Germinal center (tissue), 1 donor: ENCODE measurements at regions not wholly inside any gene's neighbourhood (a gene's known extent, or its start where the extent isn't known, plus 50 kb on each side); places are given as distances from the start of the nearest gene placed in this dataset.

Experiments used
- DNase-seq: peaks from one replicate; pipeline ENCODE4 v3.0.0; 2012; ENCODE audit warnings: mixed read lengths, low spot score

DNA sequence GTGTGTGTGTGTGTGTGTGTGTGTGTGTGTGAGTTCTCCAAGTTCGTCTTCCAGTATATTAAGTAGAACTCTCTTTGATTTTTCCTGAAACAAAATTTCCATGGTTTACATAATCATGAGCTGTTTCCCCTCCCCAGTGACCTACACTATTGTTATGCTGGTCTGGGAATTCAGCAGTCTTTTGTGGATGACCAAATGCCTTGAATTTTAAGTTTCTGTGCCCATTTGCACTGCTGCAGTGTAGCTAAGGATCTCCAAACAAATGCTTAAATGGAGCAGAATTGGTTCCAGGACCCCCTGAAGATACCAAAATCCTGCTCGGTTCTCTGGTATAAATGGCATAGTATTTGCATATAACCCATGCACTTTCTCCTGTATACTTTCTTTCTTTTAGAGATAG is 77.2 kb upstream of the SLC34A2 start:
- no peak for DNase-seq

DNA sequence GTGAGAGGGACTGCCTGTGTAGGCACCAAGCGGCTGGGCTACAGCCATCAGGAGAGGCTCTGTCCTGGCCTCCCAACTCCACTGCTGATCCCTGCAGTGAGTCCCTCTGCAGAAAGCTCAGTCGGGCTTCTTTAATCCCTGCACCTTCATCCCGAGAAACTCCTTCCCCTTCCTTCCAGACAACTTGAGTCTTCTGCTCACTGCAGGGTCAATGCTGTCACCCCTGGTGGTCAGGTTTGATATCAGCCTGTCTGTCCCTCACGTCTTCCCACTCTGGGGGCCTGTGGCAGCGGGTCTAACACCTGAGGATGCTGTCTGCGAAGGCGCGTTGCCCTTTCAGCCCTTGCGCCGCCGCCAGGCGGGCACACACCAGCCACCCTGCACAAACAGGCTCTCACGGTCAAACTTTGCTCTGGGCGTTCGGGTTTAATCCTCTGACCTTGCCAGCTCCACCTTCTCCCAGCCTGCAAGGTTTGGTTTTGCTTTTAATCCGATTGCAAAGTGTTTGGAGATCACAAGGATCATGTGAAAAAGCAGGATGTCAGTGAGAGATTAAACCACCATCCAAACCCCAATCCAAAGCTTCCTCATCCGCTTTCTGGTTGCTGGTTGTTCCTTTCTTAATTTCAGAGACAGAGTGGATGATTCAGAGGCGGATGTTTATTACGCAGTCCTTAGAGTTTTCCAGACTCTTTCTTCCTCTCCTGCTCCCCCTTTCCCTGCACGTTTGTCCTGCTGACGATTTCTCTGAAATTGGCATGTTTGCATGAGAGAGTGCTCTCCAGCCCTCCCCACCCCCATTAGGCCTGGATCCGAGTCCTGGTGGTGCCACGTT is 74.8 kb upstream of the SLC34A2 start:
- no peak for DNase-seq

DNA sequence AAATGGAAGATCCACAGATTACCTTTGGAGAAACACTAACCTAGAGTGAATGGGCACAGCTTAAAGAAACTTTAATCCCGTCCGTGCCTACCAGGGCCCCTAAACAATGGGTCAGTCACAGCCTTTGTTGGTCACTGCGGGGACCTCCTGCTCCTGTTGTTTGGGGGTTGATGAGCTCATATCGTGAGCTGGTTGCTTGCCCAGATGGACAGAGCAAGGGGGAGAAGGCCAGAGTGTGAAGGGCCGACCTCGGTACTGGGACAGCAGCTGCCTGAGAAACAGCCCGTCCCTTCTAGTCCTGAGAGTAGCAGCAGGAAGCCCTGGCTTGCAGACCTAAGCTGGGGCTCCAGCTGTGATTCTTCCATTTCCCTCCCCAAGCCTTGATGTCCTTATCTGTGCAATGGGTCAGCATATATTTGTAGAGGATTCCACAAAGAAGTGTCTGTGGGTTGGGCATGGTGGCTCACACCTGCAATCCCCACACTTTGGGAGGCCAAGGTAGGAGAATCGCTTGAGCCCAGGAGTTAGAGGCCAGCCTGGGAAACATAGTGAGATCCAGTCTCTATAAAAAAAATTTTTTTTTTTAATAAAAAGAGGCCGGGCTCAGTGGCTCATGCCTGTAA is 69.6 kb upstream of the SLC34A2 start:
- no peak for DNase-seq

DNA sequence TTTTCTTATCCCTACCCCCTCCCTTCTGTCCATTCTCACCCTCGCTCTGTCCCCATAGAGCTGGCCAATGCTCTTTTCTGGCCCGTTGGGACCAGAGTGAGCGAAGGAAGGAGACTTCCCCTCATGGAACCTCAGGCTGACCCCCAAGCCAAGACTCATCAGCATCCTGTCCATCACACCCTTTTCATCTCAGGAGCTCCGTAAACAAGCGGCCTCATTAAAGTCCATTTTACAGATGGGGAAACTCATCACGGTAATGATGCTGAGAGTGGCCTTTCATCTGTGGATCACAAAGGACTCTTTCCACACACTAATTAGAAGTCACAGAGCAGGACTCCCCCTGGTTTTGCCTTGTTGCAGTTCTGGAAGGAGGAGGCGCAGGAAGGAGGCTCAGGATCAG is 67.4 kb upstream of the SLC34A2 start:
- DNase-seq, result no peak

DNA sequence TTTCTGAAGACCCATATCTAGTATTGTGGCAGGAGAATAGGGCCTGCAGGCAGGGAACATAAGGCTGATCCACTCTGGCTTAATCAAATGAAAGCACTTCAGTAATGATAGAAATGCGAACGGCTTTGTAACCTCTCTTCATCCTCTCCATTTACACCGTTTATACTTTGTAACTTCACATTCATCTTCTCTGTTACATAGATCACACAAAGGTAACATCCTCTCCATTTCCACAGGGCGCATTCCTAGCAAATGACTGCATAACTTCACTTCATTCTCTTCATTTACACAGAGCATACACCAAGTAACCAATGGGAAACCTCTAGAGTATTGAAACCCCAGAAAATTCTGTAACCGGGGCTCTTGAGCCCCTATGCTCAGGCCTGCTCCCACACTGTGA is 65.5 kb upstream of the SLC34A2 start:
- DNase-seq, result no peak

DNA sequence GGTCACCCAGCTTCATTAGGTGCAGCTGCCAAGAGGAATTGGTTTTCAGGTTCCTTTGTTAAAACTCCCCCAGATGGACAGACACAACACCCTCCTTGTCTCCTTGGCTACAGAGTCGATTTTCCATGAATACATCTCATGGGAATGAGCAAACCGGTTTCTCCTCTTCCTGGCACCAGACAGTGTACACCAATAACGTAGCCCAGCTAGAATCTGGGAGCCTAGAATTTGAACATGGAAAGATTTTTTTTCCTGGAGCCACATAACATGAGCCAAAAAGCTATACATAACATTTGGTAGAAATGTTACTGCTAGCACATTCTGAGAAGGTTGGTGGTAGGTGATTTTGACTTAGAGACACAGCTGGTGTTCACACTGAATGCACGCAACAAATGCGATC is 62.9 kb upstream of the SLC34A2 start:
- no peak for DNase-seq
